GM11168 (cell line): ENCODE measurements at regions not wholly inside any gene's neighbourhood (a gene's known extent, or its start where the extent isn't known, plus 50 kb on each side); places are given as distances from the start of the nearest gene placed in this dataset.

Experiments
- in situ Hi-C: fragments of 300-500 bp; cut with MboI; formaldehyde crosslinking; loops from one replicate; pipeline ENCODE4 v1.12.0; 2022; ENCODE audit warnings: low sequenced_read_pairs; ENCODE audit not compliant: unreplicated experiment

GRCh38 chr9:126017758-126018157 lies 270.6 kb downstream of the PBX3 start:
- in situ Hi-C loops = no loop called here

GRCh38 chr9:126020836-126021235 lies 273.7 kb downstream of the PBX3 start:
- in situ Hi-C loops = no loop called here

- in situ Hi-C loops = no loop called here
These were observed 276.8 kb downstream of the PBX3 start for GRCh38 chr9:126023962-126024361.

- in situ Hi-C loops = no loop called here
These were observed 277.5 kb downstream of the PBX3 start for GRCh38 chr9:126024581-126025230.

GRCh38 chr9:126025991-126026390 lies 278.8 kb downstream of the PBX3 start:
- in situ Hi-C loops = no loop called here

GRCh38 chr9:126027566-126027965 lies 280.4 kb downstream of the PBX3 start:
- in situ Hi-C loops = no loop called here

- in situ Hi-C loops = no loop called here
These were observed 281.6 kb downstream of the PBX3 start for GRCh38 chr9:126028746-126029145.

GRCh38 chr9:126030716-126031115 lies 283.5 kb downstream of the PBX3 start:
- in situ Hi-C loops = no loop called here

- in situ Hi-C loops = no loop called here
These were observed 283.9 kb downstream of the PBX3 start for GRCh38 chr9:126031116-126031515.

- in situ Hi-C loops = no loop called here
These were observed 285.0 kb downstream of the PBX3 start for GRCh38 chr9:126032135-126032534.

GRCh38 chr9:126033318-126033717 lies 286.1 kb downstream of the PBX3 start:
- in situ Hi-C loops = no loop called here

GRCh38 chr9:126033956-126034355 lies 286.8 kb downstream of the PBX3 start:
- in situ Hi-C loops = no loop called here

- in situ Hi-C loops = no loop called here
These were observed 289.7 kb downstream of the PBX3 start for GRCh38 chr9:126036881-126037291.

- in situ Hi-C loops = no loop called here
These were observed 287.8 kb upstream of the MVB12B start for GRCh38 chr9:126038790-126039189.

- in situ Hi-C loops = no loop called here
These were observed 282.9 kb upstream of the MVB12B start for GRCh38 chr9:126043681-126044080.

- in situ Hi-C loops = no loop called here
These were observed 277.5 kb upstream of the MVB12B start for GRCh38 chr9:126049088-126049487.

- in situ Hi-C loops = no loop called here
These were observed 276.6 kb upstream of the MVB12B start for GRCh38 chr9:126049896-126050604.

- in situ Hi-C loops = no loop called here
These were observed 276.0 kb upstream of the MVB12B start for GRCh38 chr9:126050605-126050990.

GRCh38 chr9:126051446-126052130 lies 275.0 kb upstream of the MVB12B start:
- in situ Hi-C loops = no loop called here

- in situ Hi-C loops = no loop called here
These were observed 273.8 kb upstream of the MVB12B start for GRCh38 chr9:126052791-126053190.

GRCh38 chr9:126053913-126054312 lies 272.7 kb upstream of the MVB12B start:
- in situ Hi-C loops = no loop called here
